Kidney (tissue), 13 donors: ENCODE measurements at regions not wholly inside any gene's neighbourhood (a gene's known extent, or its start where the extent isn't known, plus 50 kb on each side); places are given as distances from the start of the nearest gene placed in this dataset.

ENCODE experiments used
- DNase-seq, 5 donors: peaks; one replicate each; pipeline ENCODE4 v3.0.0-alpha.2; 2013 to 2020
- FAIRE-seq: peaks from 2 replicates; lab custom pipeline; 2012; peaks lifted over from hg19 to GRCh38; lab: Jason Lieb, UNC
- H3K27ac ChIP-seq, 2 donors: one replicate each; pipeline ENCODE4 v1.7.0; 2013; ENCODE audit warnings: low read depth in 2 of 2, low read length in 2 of 2, inconsistent platforms in 1 of 2
- H3K27me3 ChIP-seq: one replicate; pipeline ENCODE4 v1.7.1; 2013; ENCODE audit warnings: low read length, inconsistent platforms; ENCODE audit not compliant: control insufficient read depth, insufficient read depth
- H3K36me3 ChIP-seq, 3 donors: one replicate each; pipeline versions ENCODE4 v1.7.0 to v1.7.1; 2013; ENCODE audit warnings: low read length in 3 of 3, control low read depth in 1 of 3, inconsistent platforms in 1 of 3; ENCODE audit not compliant: insufficient read depth in 3 of 3, control insufficient read depth in 2 of 3
- H3K4me1 ChIP-seq, 3 donors: one replicate each; pipeline versions ENCODE4 v1.7.0 to v1.7.1; 2013; ENCODE audit warnings: low read length in 3 of 3, inconsistent platforms in 1 of 3, low read depth in 1 of 3; ENCODE audit not compliant: control insufficient read depth in 2 of 3, insufficient read depth in 2 of 3
- H3K4me3 ChIP-seq, 3 donors: one replicate each; pipeline versions ENCODE4 v1.7.0 to v1.8.1; 2013; ENCODE audit warnings: low read length in 3 of 3, control low read depth in 1 of 3, inconsistent platforms in 1 of 3
- H3K9ac ChIP-seq, 3 donors: one replicate each; pipeline versions ENCODE4 v1.7.0 to v1.7.1; 2013; ENCODE audit warnings: low read length in 3 of 3, control low read depth in 1 of 3, inconsistent platforms in 1 of 3
- H3K9me3 ChIP-seq, 3 donors: one replicate each; pipeline versions ENCODE4 v1.7.0 to v1.7.1; 2013; ENCODE audit warnings: low read length in 3 of 3, control low read depth in 1 of 3, inconsistent platforms in 1 of 3; ENCODE audit not compliant: control insufficient read depth in 2 of 3, insufficient read depth in 1 of 3
- CTCF ChIP-seq: IDR thresholded peaks from 3 replicates; pipeline ENCODE4 v1.5.1; 2012; ENCODE audit warnings: mild to moderate bottlenecking, moderate library complexity, borderline replicate concordance; ENCODE audit not compliant: insufficient read depth; ENCODE audit errors: extremely low read depth
- intact Hi-C: fragments of 100-400 bp; cut with DNase I; formaldehyde crosslinking; loops from one replicate; pipeline ENCODE4 v1.11.1; 2022
- donor health status: control.
- donor health status: control.
- donor health status: control.
- donor health status: control.
- donor health status: control.
- donor health status: DM: yes; HTN: yes; CAD: no.
- donor health status: Normal renal cell carcinoma (clear cell type).

DNA sequence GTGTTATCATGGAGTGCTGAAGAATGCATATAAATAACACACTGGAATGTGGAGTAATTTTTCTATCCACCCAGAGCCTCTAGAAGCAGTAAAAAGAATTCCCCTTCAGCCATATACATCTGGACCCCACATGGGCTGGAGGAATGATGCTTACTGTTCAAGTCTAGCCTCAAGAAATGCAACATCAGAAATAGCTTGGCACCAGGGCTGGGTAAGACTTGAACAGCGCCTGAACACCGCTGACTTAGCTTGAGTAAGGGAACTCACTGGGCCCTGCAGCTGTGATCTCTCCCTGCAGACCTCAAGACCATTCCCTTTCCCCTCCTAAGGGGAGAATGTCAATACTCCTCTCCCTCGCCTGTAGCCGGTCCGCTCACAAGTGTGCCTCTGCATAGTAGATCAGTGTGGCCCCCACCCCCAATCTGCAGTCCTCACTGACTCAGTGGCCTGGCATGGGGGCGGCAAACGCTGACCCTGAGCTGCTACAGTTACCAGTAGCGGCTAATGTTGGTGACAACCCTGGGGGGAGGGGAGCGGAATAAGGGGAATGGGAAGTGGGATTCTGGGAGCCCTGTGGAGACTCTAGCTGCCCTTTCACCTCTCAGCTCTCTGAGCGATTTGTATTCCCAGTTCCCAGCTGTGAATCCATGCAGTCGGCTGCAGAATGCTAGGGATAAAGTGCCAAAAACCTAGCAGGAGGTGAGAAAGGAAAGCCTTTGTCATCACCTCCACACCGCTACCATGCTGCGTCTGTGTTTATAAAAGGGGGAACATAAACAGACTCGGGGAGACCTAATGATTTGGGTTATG is 483.9 kb downstream of the DISC1 start:
- no peak overlapping the region for H3K4me3 ChIP-seq
- intact Hi-C loops, result no loop called here
- FAIRE-seq (no peak), DNase-seq (peak in 2 of 5 donors; percentile 16 to 34)
- no peaks in the 10 kb centered on the region for H3K4me1 ChIP-seq
- H3K9me3 ChIP-seq, result no peaks in the 10 kb centered on the region
- H3K27ac ChIP-seq, result no peak overlapping the region
- H3K9ac ChIP-seq, result no peak overlapping the region
- no peak for TF ChIP-seq CTCF
- no peaks in the 10 kb centered on the region for H3K36me3 ChIP-seq
- H3K27me3 ChIP-seq, result no peaks in the 10 kb centered on the region

DNA sequence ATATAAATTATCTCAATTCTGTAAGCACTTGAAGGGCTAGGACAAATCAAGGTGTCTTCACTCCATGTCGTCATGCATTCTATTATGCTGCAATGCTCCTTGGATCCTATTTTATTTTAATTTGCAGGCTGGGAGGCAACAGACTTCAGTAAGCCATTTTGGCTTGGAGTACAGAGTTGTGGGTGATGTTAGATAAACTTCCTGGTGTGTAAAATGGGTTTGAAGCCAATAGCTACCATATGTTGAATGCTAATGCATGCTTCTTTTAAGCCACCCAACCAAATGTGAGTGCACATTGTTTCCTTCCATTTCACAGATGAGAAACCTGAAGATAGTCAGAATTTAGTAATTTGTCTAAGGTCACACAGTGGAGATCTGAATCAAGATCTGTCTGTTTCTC is 482.8 kb downstream of the DISC1 start:
- intact Hi-C loops, result no loop called here
- no peaks in the 10 kb centered on the region for H3K9me3 ChIP-seq
- H3K4me1 ChIP-seq, result no peaks in the 10 kb centered on the region
- H3K27me3 ChIP-seq, result no peaks in the 10 kb centered on the region
- no peaks in the 10 kb centered on the region for H3K36me3 ChIP-seq
- DNase-seq, result no peak
- no peak overlapping the region for H3K9ac ChIP-seq
- no peak for FAIRE-seq
- no peak for TF ChIP-seq CTCF
- no peak overlapping the region for H3K4me3 ChIP-seq
- no peak overlapping the region for H3K27ac ChIP-seq

- TF ChIP-seq CTCF, result no peak
- no peak for DNase-seq
- no peaks in the 10 kb centered on the region for H3K27me3 ChIP-seq
- H3K36me3 ChIP-seq, result no peaks in the 10 kb centered on the region
- H3K9ac ChIP-seq, result no peak overlapping the region
- H3K27ac ChIP-seq, result no peak overlapping the region
- intact Hi-C loops, result no loop called here
- FAIRE-seq, result no peak
- no peak overlapping the region for H3K4me3 ChIP-seq
- no peaks in the 10 kb centered on the region for H3K4me1 ChIP-seq
- no peaks in the 10 kb centered on the region for H3K9me3 ChIP-seq
Observed at GRCh38 chr1:232108598-232108997, 482.0 kb downstream of the DISC1 start.

- DNase-seq, result no peak
- Histone ChIP-seq H3K9ac (no peak overlapping the region), H3K27ac (no peak overlapping the region)
Observed at GRCh38 chr1:232106415-232106814, 479.8 kb downstream of the DISC1 start.

More at GRCh38 chr1:232106415-232106814, 479.8 kb downstream of the DISC1 start:
- Histone ChIP-seq H3K9me3 (no peaks in the 10 kb centered on the region), H3K27me3 (no peaks in the 10 kb centered on the region), H3K36me3 (no peaks in the 10 kb centered on the region), H3K4me3 (no peak overlapping the region), H3K4me1 (no peaks in the 10 kb centered on the region)
- intact Hi-C loops, result no loop called here
- FAIRE-seq, result no peak
- TF ChIP-seq CTCF, result no peak
